Pancreas (tissue), 10 donors: ENCODE measurements at regions not wholly inside any gene's neighbourhood (a gene's known extent, or its start where the extent isn't known, plus 50 kb on each side); places are given as distances from the start of the nearest gene placed in this dataset.

ENCODE experiments used
- ATAC-seq, 4 donors: fragments of 200-7000 bp; cut with Tn5 transposase; one replicate each; pipeline versions ENCODE4 v1.8.0 to v1.9.1; 2020; ENCODE audit warnings: mild to moderate bottlenecking in 4 of 4, moderate library complexity in 4 of 4
- DNase-seq, 6 donors: peaks; one replicate each; pipeline ENCODE4 v3.0.0-alpha.2; 2020
- FAIRE-seq: peaks from 2 replicates; lab custom pipeline; 2012; peaks lifted over from hg19 to GRCh38; lab: Jason Lieb, UNC
- H3K27ac ChIP-seq, 4 donors: fragments of 200-600 bp; sonication (generic); 1 replicate in 3 of 4; 2 replicates in 1 of 4; pipeline versions ENCODE4 v1.5.0 to v1.8.0; 2020
- H3K27me3 ChIP-seq, 4 donors: fragments of 200-600 bp; one replicate each; pipeline ENCODE4 v1.8.0; 2021
- H3K36me3 ChIP-seq, 3 donors: fragments of 200-600 bp; sonication (generic) in 1 of 3; one replicate each; pipeline versions ENCODE4 v1.5.0 to v1.8.0; 2020 to 2021
- H3K4me1 ChIP-seq, 3 donors: fragments of 200-600 bp; one replicate each; pipeline ENCODE4 v1.8.0; 2021
- H3K4me3 ChIP-seq, 4 donors: fragments of 200-600 bp; sonication (generic) in 2 of 4; one replicate each; pipeline versions ENCODE4 v1.5.0 to v1.8.0; 2020 to 2021
- H3K9me3 ChIP-seq, 4 donors: fragments of 200-600 bp; one replicate each; pipeline ENCODE4 v1.8.0; 2021
- WGBS, 2 donors: extraction: QIAGEN DNeasy Blood & Tissue Kit; methylation state at CpG; one replicate each; pipeline ENCODE4 v1.1.7; 2013; 5-methylcytosine and 5-hydroxymethylcytosine counted together
- intact Hi-C, 3 donors: fragments of 100-400 bp; cut with DNase I; formaldehyde crosslinking; loops; one replicate each; pipeline versions ENCODE4 v1.11.1 to v1.14.2; 2022
- TF ChIP-seq, protein P1 (sequence below), 4 donors: fragments of 200-600 bp; sonication (generic) in 3 of 4; IDR thresholded peaks; one replicate each; pipeline versions ENCODE4 v1.5.0 to v1.8.0; 2021; ENCODE audit warnings: antibody characterized with exemption in 4 of 4
- donor health status: healthy with polysubstance abuse.
- donor health status: DM: no; HTN: no; CAD: no; lungs with moderate emphysema.
- donor health status: DM: no; HTN: no; CAD: no.
- donor health status: control.
- donor health status: control.
- donor health status: Bipolar disorder and iron deficiency.
- donor health status: DM: yes; HTN: yes; CAD: no.
- donor health status: DM: no; HTN: no; CAD: no.
- donor health status: DM: no; HTN: no; CAD: no.
- donor health status: DM: yes; HTN: yes; CAD: no.

DNA sequence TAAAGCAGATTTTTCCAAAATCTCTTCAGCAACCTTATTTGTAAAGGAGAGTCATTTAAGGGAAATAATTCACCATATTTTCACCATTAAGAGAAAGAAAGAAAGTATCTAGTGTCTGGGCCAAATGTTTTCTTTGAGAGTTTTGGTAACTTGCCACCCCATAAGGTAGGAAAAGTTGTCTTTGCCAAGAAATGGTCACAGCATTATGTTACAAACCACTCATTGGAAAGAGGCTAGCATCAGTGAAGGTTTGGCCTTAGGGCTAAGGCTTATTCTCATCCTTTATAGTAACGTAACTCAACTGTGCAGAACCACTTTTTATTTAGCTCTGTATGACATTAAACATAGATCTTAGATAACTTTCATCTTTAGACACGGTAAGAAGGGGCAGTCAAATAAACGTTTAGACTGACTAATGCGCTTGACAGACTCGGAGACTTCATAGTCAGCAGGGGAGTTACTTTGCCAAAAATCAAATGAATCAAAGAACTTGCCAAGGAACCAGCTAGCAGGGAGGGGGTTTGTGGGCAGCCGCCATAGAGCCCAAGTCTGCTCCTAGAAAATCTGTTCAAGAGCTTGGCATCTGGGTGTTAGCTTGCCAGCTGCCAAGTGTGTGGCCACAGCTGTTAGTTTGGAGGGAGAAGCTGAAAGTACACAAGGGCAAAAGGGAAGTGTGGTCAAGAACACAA, 182.8 kb upstream of the GRID2 start:
- ATAC-seq (peak; percentile 91 to 97 (median 93)), FAIRE-seq (no peak), DNase-seq (peak in 5 of 6 donors; percentile 43 to 69 (median 64))
- Histone ChIP-seq H3K9me3 (no peaks in the 10 kb centered on the region), H3K36me3 (no peaks in the 10 kb centered on the region), H3K4me3 (peak overlapping the region in 1 of 4 donors; percentile 2), H3K27me3 (no peaks in the 10 kb centered on the region), H3K27ac (peak overlapping the region in 1 of 4 donors; percentile 12), H3K4me1 (peaks cover 0 to 6% (median 0%) of the 10 kb centered on the region in 3 donors)
- TF ChIP-seq, protein P1, sequence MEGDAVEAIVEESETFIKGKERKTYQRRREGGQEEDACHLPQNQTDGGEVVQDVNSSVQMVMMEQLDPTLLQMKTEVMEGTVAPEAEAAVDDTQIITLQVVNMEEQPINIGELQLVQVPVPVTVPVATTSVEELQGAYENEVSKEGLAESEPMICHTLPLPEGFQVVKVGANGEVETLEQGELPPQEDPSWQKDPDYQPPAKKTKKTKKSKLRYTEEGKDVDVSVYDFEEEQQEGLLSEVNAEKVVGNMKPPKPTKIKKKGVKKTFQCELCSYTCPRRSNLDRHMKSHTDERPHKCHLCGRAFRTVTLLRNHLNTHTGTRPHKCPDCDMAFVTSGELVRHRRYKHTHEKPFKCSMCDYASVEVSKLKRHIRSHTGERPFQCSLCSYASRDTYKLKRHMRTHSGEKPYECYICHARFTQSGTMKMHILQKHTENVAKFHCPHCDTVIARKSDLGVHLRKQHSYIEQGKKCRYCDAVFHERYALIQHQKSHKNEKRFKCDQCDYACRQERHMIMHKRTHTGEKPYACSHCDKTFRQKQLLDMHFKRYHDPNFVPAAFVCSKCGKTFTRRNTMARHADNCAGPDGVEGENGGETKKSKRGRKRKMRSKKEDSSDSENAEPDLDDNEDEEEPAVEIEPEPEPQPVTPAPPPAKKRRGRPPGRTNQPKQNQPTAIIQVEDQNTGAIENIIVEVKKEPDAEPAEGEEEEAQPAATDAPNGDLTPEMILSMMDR (IDR thresholded peaks at IDR 0.05): no peak
- WGBS, 2 donors: 30 to 35% methylated on average over 6 of the region's 6 CpGs
- intact Hi-C loops: no loop called here

DNA sequence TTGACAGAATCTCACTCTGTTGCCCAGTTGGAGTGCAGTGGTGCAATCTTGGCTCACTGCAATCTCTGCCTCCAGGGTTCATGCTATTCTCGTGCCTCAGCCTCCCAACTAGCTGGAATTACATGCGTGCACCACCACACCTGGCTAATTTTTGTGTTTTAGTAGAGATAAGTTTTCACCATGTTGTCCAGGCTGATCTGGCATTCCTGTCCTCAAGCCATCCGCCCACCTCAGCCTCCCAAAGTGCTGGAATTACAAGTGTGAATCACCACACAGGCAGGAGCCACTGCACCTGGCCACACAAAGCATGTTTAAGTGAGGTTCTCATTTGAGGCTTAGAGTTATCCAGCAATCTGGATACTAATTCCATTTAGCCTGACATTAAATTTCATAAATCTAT, 180.9 kb upstream of the GRID2 start:
- H3K27me3 ChIP-seq: no peaks in the 10 kb centered on the region
- FAIRE-seq (no peak), ATAC-seq (no peak), DNase-seq (no peak)
- no peaks in the 10 kb centered on the region for H3K36me3 ChIP-seq
- no peaks in the 10 kb centered on the region for H3K9me3 ChIP-seq
- 87 to 91% methylated on average over 3 of the region's 3 CpGs for WGBS, 2 donors
- H3K27ac ChIP-seq: no peak overlapping the region
- TF ChIP-seq, protein P1 (IDR thresholded peaks at IDR 0.05): no peak
- H3K4me3 ChIP-seq: no peak overlapping the region
- intact Hi-C loops: no loop called here
- H3K4me1 ChIP-seq: peaks cover 0 to 6% (median 0%) of the 10 kb centered on the region in 3 donors

DNA sequence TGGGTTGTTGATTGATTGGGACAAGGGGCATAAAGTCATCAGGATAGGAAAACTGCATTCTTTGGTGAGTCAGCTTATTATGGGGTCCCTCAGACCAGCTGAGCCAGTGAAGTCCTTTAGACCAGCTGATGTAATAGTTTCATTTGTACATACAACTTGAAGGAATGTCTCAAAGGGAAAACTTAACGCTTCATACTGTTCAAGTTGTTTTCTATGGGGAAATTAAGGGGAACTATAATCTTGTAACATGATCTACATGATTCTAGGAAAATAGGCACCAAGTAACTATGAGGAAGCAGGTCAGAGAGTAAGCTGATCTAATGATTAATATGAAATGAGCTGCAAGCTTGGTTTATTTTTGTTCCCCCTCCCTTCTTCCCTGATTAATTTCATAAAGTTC, 175.1 kb upstream of the GRID2 start:
- Histone ChIP-seq H3K9me3 (no peaks in the 10 kb centered on the region), H3K36me3 (no peaks in the 10 kb centered on the region), H3K4me1 (no peaks in the 10 kb centered on the region), H3K4me3 (no peak overlapping the region), H3K27me3 (no peaks in the 10 kb centered on the region), H3K27ac (no peak overlapping the region)
- DNase-seq (no peak), FAIRE-seq (no peak), ATAC-seq (no peak)
- TF ChIP-seq, protein P1 (IDR thresholded peaks at IDR 0.05): no peak
- intact Hi-C loops: no loop called here
- WGBS, 2 donors: 83 to 85% methylated on average over 1 of the region's 1 CpG

DNA sequence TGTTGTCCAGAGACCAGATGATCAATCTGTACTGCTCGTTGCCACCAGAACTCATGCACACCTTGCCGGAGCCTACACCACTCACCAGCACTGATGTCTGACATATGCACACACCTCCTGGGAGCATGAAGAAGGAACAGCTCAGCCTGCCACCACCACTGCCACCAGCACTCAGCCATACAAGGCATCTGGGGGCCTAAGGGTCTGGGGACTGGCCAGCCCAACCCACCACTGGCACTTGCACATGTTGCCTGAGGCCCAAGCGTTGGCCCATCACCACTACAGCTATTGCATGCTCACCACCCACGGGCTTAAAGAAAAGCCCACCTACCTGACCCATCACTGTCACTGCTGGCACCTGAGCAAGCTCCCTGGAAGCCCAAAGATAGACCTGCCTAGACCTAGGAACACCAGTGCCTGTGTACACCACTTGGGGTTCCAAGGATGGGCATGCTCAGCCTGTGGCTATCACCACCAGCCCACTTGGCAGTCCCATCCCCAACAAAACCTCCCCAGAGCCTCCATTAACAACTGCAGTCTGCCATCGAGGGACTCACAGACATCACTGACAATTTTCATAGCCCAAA, 174.3 kb upstream of the GRID2 start:
- Histone ChIP-seq H3K27ac (no peak overlapping the region), H3K36me3 (no peaks in the 10 kb centered on the region), H3K4me3 (no peak overlapping the region), H3K9me3 (no peaks in the 10 kb centered on the region), H3K27me3 (no peaks in the 10 kb centered on the region), H3K4me1 (no peaks in the 10 kb centered on the region)
- TF ChIP-seq, protein P1 (IDR thresholded peaks at IDR 0.05): no peak
- DNase-seq: peak in 1 of 6 donors; percentile 20
- no peak for FAIRE-seq
- no peak for ATAC-seq
- 72 to 80% methylated on average over 5 of the region's 5 CpGs for WGBS, 2 donors
- intact Hi-C loops: no loop called here

DNA sequence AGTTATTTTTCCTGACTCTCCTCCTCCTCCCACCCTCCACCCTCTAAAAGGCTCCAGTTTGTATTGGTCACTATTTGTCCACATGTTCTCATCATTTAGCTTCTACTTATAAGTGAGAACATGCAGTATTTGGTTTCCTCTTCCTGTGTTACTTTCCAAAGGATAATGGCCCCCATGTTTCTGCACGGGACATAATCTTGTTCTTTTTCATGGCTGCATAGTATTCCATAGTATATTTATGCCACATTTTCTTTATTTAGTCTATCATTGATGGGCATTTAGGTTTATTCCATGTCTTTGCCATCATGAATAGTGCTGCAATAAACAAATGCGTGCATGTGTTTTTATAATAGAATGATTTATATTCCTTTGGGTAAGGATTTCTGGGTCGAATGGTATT, 167.3 kb upstream of the GRID2 start:
- no peaks in the 10 kb centered on the region for H3K36me3 ChIP-seq
- H3K27ac ChIP-seq: no peak overlapping the region
- FAIRE-seq (no peak), DNase-seq (no peak), ATAC-seq (no peak)
- WGBS, 2 donors: 83 to 84% methylated on average over 3 of the region's 3 CpGs
- no peaks in the 10 kb centered on the region for H3K4me1 ChIP-seq
- intact Hi-C loops: no loop called here
- TF ChIP-seq, protein P1 (IDR thresholded peaks at IDR 0.05): no peak
- H3K9me3 ChIP-seq: no peaks in the 10 kb centered on the region
- no peak overlapping the region for H3K4me3 ChIP-seq
- H3K27me3 ChIP-seq: no peaks in the 10 kb centered on the region
